CD14-positive monocyte (primary cell): ENCODE measurements at regions not wholly inside any gene's neighbourhood (a gene's known extent, or its start where the extent isn't known, plus 50 kb on each side); places are given as distances from the start of the nearest gene placed in this dataset.

ENCODE experiments used
- DNase-seq, 3 donors: peaks; one replicate each; pipeline ENCODE4 v3.0.0-alpha.2; 2011 to 2022
- H2AFZ ChIP-seq: 2 replicates; pipeline ENCODE4 v1.6.0; 2012; ENCODE audit warnings: mild to moderate bottlenecking, low read depth, low read length, inconsistent platforms; ENCODE audit not compliant: insufficient read depth, poor library complexity, severe bottlenecking
- H3K27ac ChIP-seq, 2 donors: 1 replicate in 1 of 2; 2 replicates in 1 of 2; pipeline ENCODE4 v1.5.1; 2012 to 2013; ENCODE audit warnings: low read length in 2 of 2, control low read depth in 1 of 2, inconsistent platforms in 1 of 2, low read depth in 1 of 2, mild to moderate bottlenecking in 1 of 2
- H3K27me3 ChIP-seq, 2 donors: one replicate each; pipeline versions ENCODE4 v1.6.0 to v1.6.1; 2011 to 2013; ENCODE audit warnings: low read length in 2 of 2; ENCODE audit not compliant: control insufficient read depth in 2 of 2, insufficient read depth in 2 of 2
- H3K36me3 ChIP-seq, 2 donors: replicated peaks in 1 of 2; 1 replicate in 1 of 2; 2 replicates in 1 of 2; pipeline versions ENCODE4 v1.5.1 to v1.6.1; 2012 to 2013; ENCODE audit warnings: low read length in 2 of 2, control low read depth in 1 of 2, inconsistent platforms in 1 of 2, mild to moderate bottlenecking in 1 of 2; ENCODE audit not compliant: insufficient read depth in 2 of 2, control insufficient read depth in 1 of 2
- H3K4me1 ChIP-seq, 2 donors: 1 replicate in 1 of 2; 2 replicates in 1 of 2; pipeline versions ENCODE4 v1.5.1 to v1.6.1; 2012 to 2013; ENCODE audit warnings: low read length in 2 of 2, control low read depth in 1 of 2, inconsistent platforms in 1 of 2, mild to moderate bottlenecking in 1 of 2, moderate library complexity in 1 of 2; ENCODE audit not compliant: insufficient read depth in 2 of 2, control insufficient read depth in 1 of 2
- H3K4me2 ChIP-seq: replicated peaks from 2 replicates; pipeline ENCODE3; 2012; ENCODE audit warnings: low read length, moderate library complexity, mild to moderate bottlenecking; ENCODE audit not compliant: poor library complexity, severe bottlenecking; ENCODE audit errors: extremely low read depth
- H3K4me3 ChIP-seq, 3 experiments: fragments of 200-600 bp in 1 of 3; sonication (generic) in 1 of 3; replicated peaks in 1 of 3; 1 replicate in 2 of 3; 2 replicates in 1 of 3; pipeline ENCODE4 v1.5.1; 2011 to 2013; ENCODE audit warnings: low read length in 3 of 3, mild to moderate bottlenecking in 3 of 3, control low read depth in 2 of 3, low read depth in 2 of 3, inconsistent platforms in 1 of 3, moderate library complexity in 1 of 3
- H3K79me2 ChIP-seq: 2 replicates; pipeline ENCODE4 v1.6.0; 2012; ENCODE audit warnings: mild to moderate bottlenecking, control low read depth, inconsistent platforms, low read length, moderate library complexity; ENCODE audit not compliant: insufficient read depth
- H3K9ac ChIP-seq: 2 replicates; pipeline ENCODE4 v1.6.0; 2017; ENCODE audit warnings: low read length, mild to moderate bottlenecking; ENCODE audit not compliant: insufficient read depth, poor library complexity, severe bottlenecking
- H3K9me3 ChIP-seq, 2 donors: replicated peaks in 1 of 2; 1 replicate in 1 of 2; 2 replicates in 1 of 2; pipeline versions ENCODE4 v1.5.1 to v1.6.1; 2012 to 2013; ENCODE audit warnings: low read length in 2 of 2, control low read depth in 1 of 2; ENCODE audit not compliant: control insufficient read depth in 1 of 2, insufficient read depth in 1 of 2
- H4K20me1 ChIP-seq: 2 replicates; pipeline ENCODE4 v1.6.0; 2012; ENCODE audit warnings: mild to moderate bottlenecking, low read length, control low read depth, moderate library complexity; ENCODE audit not compliant: insufficient read depth
- H3K27ac Mint-ChIP-seq, 7 donors: one replicate each; pipeline ENCODE4 v1.8.0; 2020; ENCODE audit warnings: mild to moderate bottlenecking in 7 of 7, mixed read lengths in 7 of 7, moderate library complexity in 6 of 7, inconsistent platforms in 2 of 7
- H3K27me3 Mint-ChIP-seq, 3 donors: one replicate each; pipeline ENCODE4 v1.8.0; 2021 to 2022; ENCODE audit warnings: low read depth in 3 of 3, mild to moderate bottlenecking in 3 of 3, mixed read lengths in 3 of 3, moderate library complexity in 3 of 3, inconsistent platforms in 1 of 3
- H3K36me3 Mint-ChIP-seq, 2 donors: one replicate each; pipeline ENCODE4 v1.8.0; 2020; ENCODE audit warnings: mixed read lengths in 2 of 2, inconsistent platforms in 1 of 2, mild to moderate bottlenecking in 1 of 2
- H3K4me1 Mint-ChIP-seq: one replicate; pipeline ENCODE4 v1.8.0; 2020; ENCODE audit warnings: mild to moderate bottlenecking, mixed read lengths
- H3K4me3 Mint-ChIP-seq, 2 donors: one replicate each; pipeline ENCODE4 v1.8.0; 2020; ENCODE audit warnings: mild to moderate bottlenecking in 2 of 2, mixed read lengths in 2 of 2, moderate library complexity in 1 of 2
- H3K9me3 Mint-ChIP-seq, 7 donors: one replicate each; pipeline ENCODE4 v1.8.0; 2020 to 2022; ENCODE audit warnings: mixed read lengths in 7 of 7, mild to moderate bottlenecking in 6 of 7, moderate library complexity in 6 of 7, inconsistent platforms in 2 of 7
- CTCF ChIP-seq: fragments of 200-600 bp; IDR thresholded peaks from one replicate; pipeline ENCODE4 v1.8.0; 2022; ENCODE audit warnings: antibody characterized with exemption, mild to moderate bottlenecking
- WGBS: methylation state at CpG from one replicate; pipeline ENCODE4 v1.1.5; 2013; ENCODE audit warnings: missing lambda C conversion rate; ENCODE audit not compliant: insufficient coverage; 5-methylcytosine and 5-hydroxymethylcytosine counted together
- intact Hi-C, 2 donors: fragments of 100-400 bp; cut with micrococcal nuclease; formaldehyde crosslinking; loops; one replicate each; pipeline versions ENCODE4 v1.15.0 to v1.15.1; 2023

GRCh38 chr14:97346675-97347074 lies 549.5 kb downstream of the VRK1 start:
- Histone ChIP-seq H3K4me1 (no peaks in the 10 kb centered on the region), H3K36me3 (no peaks in the 10 kb centered on the region), H3K4me3 (no peak overlapping the region), H3K27ac (no peak overlapping the region), H3K27me3 (no peaks in the 10 kb centered on the region), H3K9ac (no peak overlapping the region), H4K20me1 (no peaks in the 10 kb centered on the region), H3K79me2 (no peaks in the 10 kb centered on the region), H3K4me2 (no peak overlapping the region), H3K9me3 (no peaks in the 10 kb centered on the region), H2AFZ (no peak overlapping the region)
- Mint-ChIP-seq H3K4me3 (no peak overlapping the region), H3K27ac (no peak overlapping the region), H3K9me3 (peaks cover 0 to 8% (median 2%) of the 10 kb centered on the region in 7 donors), H3K36me3 (no peaks in the 10 kb centered on the region), H3K4me1 (no peaks in the 10 kb centered on the region), H3K27me3 (peaks cover 0 to 4% (median 3%) of the 10 kb centered on the region in 3 donors)
- no peak for TF ChIP-seq CTCF
- DNase-seq: no peak
- intact Hi-C loops: no loop called here
- 100% methylated on average over 3 of the region's 3 CpGs for WGBS

- intact Hi-C loops: no loop called here
- WGBS: no CpG with 5 or more reads among the region's 3 CpGs
- TF ChIP-seq CTCF: no peak
- no peak overlapping the region for H3K9ac ChIP-seq
- no peaks in the 10 kb centered on the region for H3K9me3 ChIP-seq
- Mint-ChIP-seq H3K36me3 (no peaks in the 10 kb centered on the region), H3K27ac (no peak overlapping the region), H3K4me1 (no peaks in the 10 kb centered on the region), H3K9me3 (peaks cover 0 to 7% (median 2%) of the 10 kb centered on the region in 7 donors), H3K4me3 (no peak overlapping the region), H3K27me3 (peaks cover 0 to 5% (median 4%) of the 10 kb centered on the region in 3 donors)
- no peaks in the 10 kb centered on the region for H3K36me3 ChIP-seq
- H3K4me1 ChIP-seq: no peaks in the 10 kb centered on the region
- no peak overlapping the region for H3K4me3 ChIP-seq
- no peaks in the 10 kb centered on the region for H4K20me1 ChIP-seq
- H3K4me2 ChIP-seq: no peak overlapping the region
- H3K79me2 ChIP-seq: no peaks in the 10 kb centered on the region
- H3K27ac ChIP-seq: no peak overlapping the region
- no peak for DNase-seq
- H3K27me3 ChIP-seq: no peaks in the 10 kb centered on the region
- H2AFZ ChIP-seq: no peak overlapping the region
Observed at GRCh38 chr14:97349463-97349862, 552.3 kb downstream of the VRK1 start.
